Kasumi-1 (cell line): ENCODE measurements at regions not wholly inside any gene's neighbourhood (a gene's known extent, or its start where the extent isn't known, plus 50 kb on each side); places are given as distances from the start of the nearest gene placed in this dataset.
"Not testable (repeated sequence)": the region's sequence is repeated elsewhere in the genome, so short reads cannot be mapped to it uniquely, and the experiment has no call there.

ENCODE experiments used
- DNase-seq, 2 experiments: peaks; one replicate each; lab custom pipeline; 2025; lab: John Stamatoyannopoulos, UW

DNA sequence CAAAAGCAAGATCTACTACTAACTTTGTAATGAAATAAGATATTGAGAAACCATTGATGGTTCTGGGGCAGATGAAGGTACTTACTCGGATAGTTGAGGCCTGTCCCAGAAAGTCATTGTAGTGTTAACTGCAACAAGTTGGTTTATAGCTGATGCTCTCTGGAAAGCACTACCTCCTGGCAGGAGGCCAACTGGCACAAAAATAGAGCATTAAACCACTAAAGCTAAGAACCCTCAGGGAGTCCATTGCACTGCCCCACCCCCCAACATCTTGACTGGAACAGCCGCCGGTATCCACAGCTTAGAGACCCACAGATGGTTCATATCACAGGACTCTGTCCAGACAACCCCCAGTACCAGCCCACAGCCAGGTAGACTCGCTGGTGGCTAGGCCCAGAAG is 552.5 kb upstream of the CRIM1 start:
- DNase-seq: no peak

- DNase-seq: no peak
Observed at GRCh38 chr2:35794796-35795450, 560.7 kb upstream of the CRIM1 start.

GRCh38 chr2:35790292-35790691 is 565.3 kb upstream of the CRIM1 start:
- no peak for DNase-seq

- no peak for DNase-seq
Observed at GRCh38 chr2:35788543-35788942, 567.0 kb upstream of the CRIM1 start.

- no peak for DNase-seq
Observed at GRCh38 chr2:35787302-35788031, 568.1 kb upstream of the CRIM1 start.

DNA sequence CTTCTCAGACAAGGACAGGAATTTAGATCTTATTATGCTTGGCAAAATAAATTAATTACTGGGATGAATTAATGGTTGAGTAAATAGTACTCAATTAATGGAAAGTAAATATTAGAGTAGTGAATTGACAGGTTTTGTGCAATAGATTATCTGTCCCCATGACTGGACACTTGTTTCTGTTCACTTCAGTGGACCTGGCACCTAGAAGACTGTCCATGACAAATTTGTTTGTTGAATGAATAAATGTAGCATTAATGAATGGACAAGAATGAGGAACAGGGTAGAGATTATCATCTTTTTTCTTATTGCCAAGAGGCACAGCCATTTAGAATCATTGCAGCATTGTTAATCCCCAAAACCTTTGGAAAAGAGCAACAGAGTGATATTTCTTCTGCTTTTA is 570.0 kb upstream of the CRIM1 start:
- no peak for DNase-seq

- no peak for DNase-seq
Observed at GRCh38 chr2:35784777-35785176, 570.8 kb upstream of the CRIM1 start.

- no peak for DNase-seq
Observed at GRCh38 chr2:35783723-35784122, 571.9 kb upstream of the CRIM1 start.

GRCh38 chr2:35741556-35741955 is 614.0 kb upstream of the CRIM1 start:
- no peak for DNase-seq

GRCh38 chr2:35731674-35732073 is 623.9 kb upstream of the CRIM1 start:
- DNase-seq: no peak

GRCh38 chr2:35714883-35715282 is 640.7 kb upstream of the CRIM1 start:
- DNase-seq: no peak

DNA sequence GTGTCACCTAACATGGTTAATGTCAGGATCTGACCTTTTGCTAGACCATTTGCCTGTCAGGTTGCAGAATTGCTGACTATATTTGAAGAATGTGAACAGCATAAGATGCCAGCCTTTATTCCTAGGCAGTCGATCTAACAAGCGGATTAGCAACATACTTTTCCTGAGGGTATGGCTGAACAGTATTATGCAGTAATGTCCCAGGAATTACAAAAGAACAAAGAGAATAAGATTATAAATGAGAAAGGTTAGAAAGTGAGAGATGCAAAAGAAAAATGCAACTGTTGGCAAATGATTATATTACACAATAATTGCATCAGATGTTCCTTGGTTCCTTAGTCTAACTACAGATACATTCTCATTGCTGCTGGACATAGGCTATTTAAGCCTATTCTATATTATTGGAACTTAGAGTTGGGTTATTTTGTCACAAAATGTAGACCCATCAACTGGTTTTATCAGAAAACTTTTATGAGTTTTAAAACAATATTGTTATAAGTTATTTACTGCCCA is 647.1 kb upstream of the CRIM1 start:
- no peak for DNase-seq

DNA sequence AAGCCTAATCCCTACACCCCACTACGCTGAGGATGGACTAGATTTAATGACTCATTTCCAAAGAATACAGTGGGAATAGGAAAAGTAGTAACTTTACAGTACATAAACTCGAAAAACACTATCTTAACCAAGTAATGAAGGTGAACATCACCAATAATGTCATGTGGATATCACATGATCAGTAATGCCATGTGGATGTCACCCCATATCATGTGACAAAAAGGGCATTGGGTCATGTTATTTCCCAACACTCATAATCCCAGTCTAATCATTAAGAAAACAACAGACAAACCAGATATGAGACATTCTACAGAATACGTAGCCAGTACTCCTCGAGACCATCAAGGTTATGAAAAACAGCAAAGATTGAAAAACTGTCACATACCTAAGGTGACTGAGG is 667.3 kb upstream of the CRIM1 start:
- no peak for DNase-seq

DNA sequence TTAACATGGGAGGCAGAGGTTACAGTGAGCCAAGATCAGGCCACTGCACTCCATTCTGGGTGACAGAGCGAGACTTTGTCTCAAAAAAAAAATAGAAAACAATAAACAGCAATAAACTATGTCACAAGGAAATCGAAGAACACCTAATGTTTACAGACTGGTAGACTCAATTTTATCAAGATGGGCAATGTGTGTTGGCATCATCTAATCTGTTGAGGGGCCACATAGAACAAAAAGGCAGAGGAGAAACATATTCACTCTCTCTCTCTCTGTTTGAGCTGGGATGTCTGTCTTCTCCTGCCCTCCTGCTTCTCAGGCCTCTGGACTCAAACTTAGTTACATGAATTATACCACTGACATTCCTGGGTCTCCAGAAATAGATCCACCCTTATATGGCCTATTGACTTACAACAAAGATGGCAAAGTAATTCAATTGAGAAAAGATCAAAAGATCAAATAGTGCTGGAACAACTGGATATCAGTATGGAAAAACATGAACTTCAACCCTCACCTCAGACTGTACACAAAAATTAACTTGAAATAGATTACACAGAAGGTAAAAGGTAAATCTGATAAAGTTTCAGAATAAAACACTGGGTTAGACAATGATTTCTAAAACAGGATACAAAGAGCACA is 703.8 kb upstream of the CRIM1 start:
- no peak for DNase-seq

- no peak for DNase-seq
Observed at GRCh38 chr2:35614640-35615039, 740.9 kb upstream of the CRIM1 start.

DNA sequence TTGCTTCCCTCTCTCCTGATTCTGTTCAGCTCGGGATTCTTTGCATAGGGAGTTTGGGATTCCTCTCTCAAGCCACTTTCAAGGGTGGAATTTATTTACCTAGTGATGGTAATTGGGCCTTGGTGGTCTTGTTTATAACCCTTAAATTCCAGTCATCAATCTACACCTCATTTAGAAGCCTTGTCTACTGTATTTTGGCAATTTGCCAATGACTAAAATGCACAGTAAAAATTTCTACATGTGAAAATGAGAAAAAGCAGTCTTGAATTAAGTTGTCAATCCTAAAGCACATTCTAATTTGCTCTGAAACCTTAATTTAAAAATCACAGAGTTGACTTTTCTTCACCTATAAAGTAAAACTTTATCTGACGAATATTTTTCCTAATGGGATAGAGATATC is 749.2 kb upstream of the CRIM1 start:
- no peak for DNase-seq

- no peak for DNase-seq
Observed at GRCh38 chr2:35598310-35598709, 757.3 kb upstream of the CRIM1 start.

DNA sequence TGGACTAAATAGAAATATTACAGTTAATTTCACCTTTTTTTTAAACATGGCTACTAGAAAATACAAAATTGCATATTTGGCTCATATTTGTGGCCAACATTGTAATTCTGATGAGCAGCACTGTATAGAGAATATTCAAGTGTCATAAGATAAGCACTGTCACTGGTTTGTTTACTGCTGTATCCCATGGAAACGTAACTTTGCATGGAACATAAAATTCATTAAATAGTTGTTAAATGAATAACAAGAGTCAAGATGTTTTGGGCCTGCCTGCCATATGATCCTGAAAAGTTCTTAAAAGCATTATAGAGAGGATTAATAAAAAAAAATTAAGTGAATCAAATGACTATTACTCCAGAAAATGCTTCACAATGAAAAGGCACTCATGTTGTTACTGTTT is 763.7 kb upstream of the CRIM1 start:
- no peak for DNase-seq

GRCh38 chr2:35585972-35586371 is 769.6 kb upstream of the CRIM1 start:
- no peak for DNase-seq

- no peak for DNase-seq
Observed at GRCh38 chr2:35582637-35583036, 772.9 kb upstream of the CRIM1 start.

DNA sequence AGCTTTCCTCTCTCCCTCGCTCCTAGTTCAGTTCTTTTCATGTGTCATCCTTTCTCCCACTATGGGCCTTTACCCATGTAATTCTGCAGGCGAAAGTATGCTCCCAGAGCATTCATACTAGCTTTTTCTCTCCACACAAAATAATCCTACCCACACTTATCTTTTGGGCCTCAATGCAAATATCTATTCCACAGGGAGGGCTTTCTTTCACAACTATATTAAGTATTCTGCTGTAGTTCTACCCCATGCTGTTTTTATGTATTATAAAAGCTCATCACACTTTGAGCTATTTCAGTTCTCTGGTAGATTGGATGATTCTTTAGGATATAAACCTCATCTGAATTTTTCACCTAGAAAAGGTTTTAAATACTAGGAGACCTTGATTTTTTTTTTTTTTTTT is 774.6 kb upstream of the CRIM1 start:
- DNase-seq: no peak

GRCh38 chr2:35568574-35568973 is 787.0 kb upstream of the CRIM1 start:
- DNase-seq: not testable (repeated sequence)

DNA sequence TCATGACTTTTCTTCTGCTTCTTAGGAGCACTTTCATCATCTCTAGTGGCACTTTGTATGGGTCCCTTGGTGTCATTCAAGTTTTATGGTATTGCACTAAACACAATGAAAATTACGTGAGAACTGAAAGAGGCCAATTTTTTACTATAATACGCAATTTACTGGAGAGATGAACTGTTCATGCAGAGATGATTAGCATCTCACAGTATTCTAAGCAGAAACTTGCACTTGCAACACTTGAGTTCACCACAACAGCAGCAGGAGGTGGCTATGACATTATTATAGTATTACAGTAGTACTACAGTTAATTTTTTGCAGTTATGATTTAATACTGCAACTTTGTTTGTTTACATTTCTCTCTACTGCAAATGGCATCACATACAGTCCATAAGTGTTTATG is 793.1 kb upstream of the CRIM1 start:
- DNase-seq: no peak
